HFFc6 (cell line): ENCODE measurements at regions not wholly inside any gene's neighbourhood (a gene's known extent, or its start where the extent isn't known, plus 50 kb on each side); places are given as distances from the start of the nearest gene placed in this dataset.

Source experiments
- DNase-seq: peaks from one replicate; pipeline ENCODE4 v3.0.0-alpha.2; 2018
- H3K27ac Mint-ChIP-seq: 2 replicates; pipeline ENCODE4 v1.8.0; 2020; ENCODE audit warnings: mild to moderate bottlenecking, mixed read lengths
- H3K27me3 Mint-ChIP-seq: 2 replicates; pipeline ENCODE4 v1.8.0; 2021; ENCODE audit warnings: mild to moderate bottlenecking, moderate library complexity, mixed read lengths; ENCODE audit not compliant: insufficient read depth
- H3K36me3 Mint-ChIP-seq: 2 replicates; pipeline ENCODE4 v1.8.0; 2021; ENCODE audit warnings: low read depth, mixed read lengths
- H3K4me1 Mint-ChIP-seq: 2 replicates; pipeline ENCODE4 v1.8.0; 2020; ENCODE audit warnings: low read depth, mixed read lengths
- H3K4me3 Mint-ChIP-seq: 2 replicates; pipeline ENCODE4 v1.8.0; 2020; ENCODE audit warnings: mild to moderate bottlenecking, moderate library complexity, mixed read lengths
- H3K9me3 Mint-ChIP-seq: 2 replicates; pipeline ENCODE4 v1.8.0; 2020; ENCODE audit warnings: mild to moderate bottlenecking, mixed read lengths
- CTCF ChIP-seq: fragments of 200-600 bp; sonication (generic); IDR thresholded peaks from 2 replicates; pipeline ENCODE4 v1.5.0; 2021; ENCODE audit warnings: antibody characterized with exemption, mild to moderate bottlenecking

- DNase-seq = peak; percentile 29
- Mint-ChIP-seq H3K4me1 (peaks cover 57% of the 10 kb centered on the region), H3K9me3 (0 out of 2 replicates have a peak, but pooled peaks cover 3% of the 10 kb centered on the region), H3K4me3 (no peak overlapping the region), H3K27ac (peak overlapping the region; percentile 72), H3K27me3 (no peaks in the 10 kb centered on the region), H3K36me3 (peaks cover 5% of the 10 kb centered on the region; the same call in 1 of the 2 replicates)
- TF ChIP-seq CTCF = no peak
Observed at GRCh38 chr10:106436123-106436715, 728.3 kb downstream of the SORCS1 start.

- Mint-ChIP-seq H3K27ac (peak overlapping the region; percentile 31; the same call in 1 of the 2 replicates), H3K4me1 (peaks cover 48% of the 10 kb centered on the region), H3K4me3 (no peak overlapping the region), H3K9me3 (0 out of 2 replicates have a peak, but pooled peaks cover 3% of the 10 kb centered on the region), H3K36me3 (peaks cover 5% of the 10 kb centered on the region; the same call in 1 of the 2 replicates), H3K27me3 (no peaks in the 10 kb centered on the region)
- no peak for DNase-seq
- TF ChIP-seq CTCF = no peak
Observed at GRCh38 chr10:106435081-106435480, 729.4 kb downstream of the SORCS1 start.

GRCh38 chr10:106424981-106425380 lies 739.5 kb downstream of the SORCS1 start:
- Mint-ChIP-seq H3K27me3 (no peaks in the 10 kb centered on the region), H3K4me3 (no peak overlapping the region), H3K4me1 (peaks cover 40% of the 10 kb centered on the region), H3K36me3 (peaks cover 22% of the 10 kb centered on the region), H3K27ac (peak overlapping the region; percentile 97), H3K9me3 (no peaks in the 10 kb centered on the region; the same call in 1 of the 2 replicates)
- DNase-seq = peak; percentile 37
- no peak for TF ChIP-seq CTCF

GRCh38 chr10:106424054-106424453 lies 740.5 kb downstream of the SORCS1 start:
- peaks cover 17% of the 10 kb centered on the region for H3K36me3 Mint-ChIP-seq
- H3K9me3 Mint-ChIP-seq = no peaks in the 10 kb centered on the region; the same call in 1 of the 2 replicates
- peak; percentile 95 for DNase-seq
- H3K27me3 Mint-ChIP-seq = no peaks in the 10 kb centered on the region
- H3K4me1 Mint-ChIP-seq = peaks cover 35% of the 10 kb centered on the region
- H3K27ac Mint-ChIP-seq = peak overlapping the region; percentile 97
- peak overlapping the region; percentile 59 for H3K4me3 Mint-ChIP-seq
- no peak for TF ChIP-seq CTCF

GRCh38 chr10:106410331-106410730 lies 754.2 kb downstream of the SORCS1 start:
- Mint-ChIP-seq H3K9me3 (no peaks in the 10 kb centered on the region; the same call in 1 of the 2 replicates), H3K27me3 (no peaks in the 10 kb centered on the region; the same call in 1 of the 2 replicates), H3K4me1 (peaks cover 37% of the 10 kb centered on the region), H3K4me3 (no peak overlapping the region), H3K36me3 (peaks cover 12% of the 10 kb centered on the region), H3K27ac (peak overlapping the region; percentile 61)
- no peak for TF ChIP-seq CTCF
- peak; percentile 15 for DNase-seq
